Prostate gland (tissue), 2 donors: ENCODE measurements at regions not wholly inside any gene's neighbourhood (a gene's known extent, or its start where the extent isn't known, plus 50 kb on each side); places are given as distances from the start of the nearest gene placed in this dataset.

ENCODE experiments used
- DNase-seq: peaks from one replicate; pipeline ENCODE4 v3.0.0-alpha.2; 2019; ENCODE audit warnings: low spot score
- H3K27ac ChIP-seq, 2 donors: fragments of 200-600 bp; sonication (generic); 2 replicates each; pipeline ENCODE4 v1.5.1; 2017 to 2019
- H3K27me3 ChIP-seq: fragments of 200-600 bp; sonication (generic); replicated peaks from 2 replicates; pipeline ENCODE4 v1.5.1; 2019; ENCODE audit not compliant: insufficient read depth
- H3K36me3 ChIP-seq, 2 donors: fragments of 200-600 bp; sonication (generic); 1 replicate in 1 of 2; 2 replicates in 1 of 2; pipeline versions ENCODE4 v1.5.1 to v1.8.1; 2017 to 2019
- H3K4me1 ChIP-seq: fragments of 200-600 bp; sonication (generic); replicated peaks from 2 replicates; pipeline ENCODE4 v1.5.1; 2019
- H3K4me3 ChIP-seq, 2 donors: fragments of 200-600 bp; sonication (generic); 2 replicates each; pipeline ENCODE4 v1.5.1; 2017 to 2019
- H3K9me3 ChIP-seq: fragments of 200-600 bp; sonication (generic); 2 replicates; pipeline ENCODE4 v1.5.1; 2017
- POLR2A ChIP-seq: fragments of 450-650 bp; IDR thresholded peaks from one replicate; pipeline ENCODE4 v1.6.1; 2016; ENCODE audit warnings: antibody characterized with exemption, mild to moderate bottlenecking
- POLR2AphosphoS5 ChIP-seq: sonication (generic); formaldehyde crosslinking; IDR thresholded peaks from one replicate; pipeline ENCODE4 v1.6.1; 2017; ENCODE audit warnings: antibody characterized with exemption
- WGBS: methylation state at CpG from one replicate; pipeline ENCODE4 v1.1.5; 2018; 5-methylcytosine and 5-hydroxymethylcytosine counted together
- intact Hi-C: fragments of 100-400 bp; cut with DNase I; formaldehyde crosslinking; loops from one replicate; pipeline ENCODE4 v1.14.2; 2022
- TF ChIP-seq, protein P1 (sequence below), 4 experiments: fragments of 200-600 bp in 2 of 4; fragments of 450-650 bp in 2 of 4; sonication (generic) in 2 of 4; IDR thresholded peaks; 1 replicate in 3 of 4; 2 replicates in 1 of 4; pipeline ENCODE4 v1.5.1; 2016 to 2019; ENCODE audit warnings: antibody characterized with exemption in 4 of 4, mild to moderate bottlenecking in 2 of 4, moderate library complexity in 2 of 4

DNA sequence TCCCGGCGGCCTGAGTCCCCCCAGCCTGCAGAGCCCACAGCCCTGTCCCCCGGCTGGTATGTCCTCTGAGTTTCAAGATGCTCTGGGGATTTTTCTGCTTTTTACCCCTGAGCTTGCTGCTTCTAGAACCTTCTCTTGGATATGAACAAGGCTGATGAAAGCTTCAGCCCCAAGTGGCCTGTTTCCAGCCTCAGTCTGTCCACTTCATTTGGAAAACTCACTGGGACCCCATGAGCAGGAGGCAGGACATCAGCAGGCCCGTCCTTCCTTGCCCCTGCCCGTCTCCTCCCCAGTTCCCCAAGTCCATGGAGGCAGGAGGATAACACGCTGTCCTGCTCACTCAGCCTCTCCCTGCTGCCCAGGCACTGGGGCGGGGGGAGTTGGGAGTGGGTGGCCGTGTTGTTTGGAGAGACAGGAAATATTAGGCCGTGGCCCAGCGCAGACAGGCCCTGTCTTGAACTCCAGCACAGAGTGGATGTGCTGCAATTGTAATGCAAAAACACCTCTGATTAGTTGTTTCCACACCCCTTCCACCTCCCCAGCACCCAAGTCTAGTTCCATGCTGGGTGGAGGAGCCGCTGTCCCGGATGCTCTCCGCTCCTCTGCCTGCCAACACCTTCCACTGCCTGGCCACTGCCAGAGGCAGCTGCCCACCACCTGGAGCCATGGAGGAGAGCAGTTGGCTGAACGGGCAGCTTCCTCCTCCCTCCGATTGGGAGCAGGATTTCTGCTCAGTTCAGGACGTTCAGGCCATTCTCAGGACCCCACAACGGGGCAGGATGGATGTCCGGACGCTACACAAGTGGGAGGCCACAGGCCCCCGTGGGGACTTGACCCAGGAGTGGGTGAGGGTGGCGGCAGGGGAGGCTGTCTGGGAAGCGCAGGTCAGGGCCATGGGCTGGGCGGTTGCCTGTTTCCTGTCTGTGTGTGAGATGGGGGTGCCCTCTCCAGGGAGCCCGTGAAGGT lies 216.9 kb upstream of the GSE1 start:
- intact Hi-C loops: loop anchor here (10.0 kb wide), 1 partner anchor 219 kb away; the partner anchor contains the start of gene GSE1
- Histone ChIP-seq H3K4me1 (peaks cover 8% of the 10 kb centered on the region), H3K4me3 (no peak overlapping the region), H3K27me3 (no peaks in the 10 kb centered on the region), H3K9me3 (no peaks in the 10 kb centered on the region), H3K36me3 (no peaks in the 10 kb centered on the region), H3K27ac (peak overlapping the region; percentile 67 to 70)
- TF ChIP-seq POLR2A (no peak), POLR2AphosphoS5 (peak; percentile 18)
- TF ChIP-seq, protein P1, sequence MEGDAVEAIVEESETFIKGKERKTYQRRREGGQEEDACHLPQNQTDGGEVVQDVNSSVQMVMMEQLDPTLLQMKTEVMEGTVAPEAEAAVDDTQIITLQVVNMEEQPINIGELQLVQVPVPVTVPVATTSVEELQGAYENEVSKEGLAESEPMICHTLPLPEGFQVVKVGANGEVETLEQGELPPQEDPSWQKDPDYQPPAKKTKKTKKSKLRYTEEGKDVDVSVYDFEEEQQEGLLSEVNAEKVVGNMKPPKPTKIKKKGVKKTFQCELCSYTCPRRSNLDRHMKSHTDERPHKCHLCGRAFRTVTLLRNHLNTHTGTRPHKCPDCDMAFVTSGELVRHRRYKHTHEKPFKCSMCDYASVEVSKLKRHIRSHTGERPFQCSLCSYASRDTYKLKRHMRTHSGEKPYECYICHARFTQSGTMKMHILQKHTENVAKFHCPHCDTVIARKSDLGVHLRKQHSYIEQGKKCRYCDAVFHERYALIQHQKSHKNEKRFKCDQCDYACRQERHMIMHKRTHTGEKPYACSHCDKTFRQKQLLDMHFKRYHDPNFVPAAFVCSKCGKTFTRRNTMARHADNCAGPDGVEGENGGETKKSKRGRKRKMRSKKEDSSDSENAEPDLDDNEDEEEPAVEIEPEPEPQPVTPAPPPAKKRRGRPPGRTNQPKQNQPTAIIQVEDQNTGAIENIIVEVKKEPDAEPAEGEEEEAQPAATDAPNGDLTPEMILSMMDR (IDR thresholded peaks at IDR 0.05): no peak
- peak; percentile 62 for DNase-seq
- WGBS: 18% methylated on average over 24 of the region's 24 CpGs

DNA sequence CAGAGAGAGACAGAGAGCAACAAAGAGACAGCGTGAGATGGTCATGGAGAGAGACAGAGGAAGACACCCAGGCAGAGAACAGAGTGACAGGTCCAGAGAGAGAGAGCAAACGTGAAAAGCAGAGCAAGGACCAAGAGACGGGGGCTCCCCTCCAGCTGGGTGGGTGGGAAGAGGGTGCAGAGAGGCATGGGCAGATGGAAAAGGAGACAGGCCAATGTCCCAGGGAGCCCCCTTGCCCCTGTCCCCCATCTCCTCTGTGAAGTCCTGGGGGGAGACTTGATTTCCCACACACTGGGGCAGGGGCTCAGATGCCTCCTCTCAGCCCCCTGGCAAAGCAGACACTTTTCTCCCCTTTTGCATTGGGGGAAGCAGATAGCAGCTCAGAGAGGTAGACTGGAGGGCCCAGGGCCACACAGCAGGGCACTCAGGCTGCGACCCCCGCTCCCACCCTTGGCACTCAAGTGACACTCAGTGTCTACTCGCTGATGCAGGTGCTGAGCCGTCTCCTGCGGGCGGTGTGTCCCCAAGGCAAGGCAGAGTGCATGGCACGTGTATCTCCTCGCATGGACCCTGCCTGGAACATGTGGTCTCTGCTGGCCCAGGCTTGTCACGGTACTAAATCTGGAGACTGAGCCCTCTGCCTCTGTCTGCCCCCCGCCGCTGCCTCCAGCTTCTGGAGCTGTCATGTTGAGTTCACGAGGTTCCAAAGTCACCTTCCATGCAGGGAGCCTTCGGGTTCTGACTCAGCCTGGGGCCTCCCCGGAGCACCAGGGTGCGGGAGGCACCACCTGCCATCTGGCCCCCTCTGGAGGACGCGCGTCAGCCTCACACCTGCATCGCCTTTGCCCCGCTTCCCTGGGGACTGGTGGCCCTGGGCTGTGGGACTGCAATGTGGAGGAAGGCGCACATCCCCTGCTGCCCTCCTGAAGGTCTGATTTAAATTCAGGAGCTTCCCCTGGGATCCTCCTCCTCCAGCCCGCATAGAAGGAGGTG lies 215.9 kb upstream of the GSE1 start:
- Histone ChIP-seq H3K27me3 (no peaks in the 10 kb centered on the region), H3K9me3 (no peaks in the 10 kb centered on the region), H3K4me1 (peaks cover 8% of the 10 kb centered on the region), H3K27ac (peak overlapping the region; percentile 67 to 70), H3K4me3 (no peak overlapping the region), H3K36me3 (no peaks in the 10 kb centered on the region)
- DNase-seq: no peak
- WGBS: 57% methylated on average over 25 of the region's 25 CpGs
- no peak for TF ChIP-seq POLR2AphosphoS5
- TF ChIP-seq, protein P1 (IDR thresholded peaks at IDR 0.05): peak in 2 of 4 experiments; percentile 32 to 46
- intact Hi-C loops: loop anchor here (10.0 kb wide), 1 partner anchor 218 kb away; the partner anchor contains the start of gene GSE1

DNA sequence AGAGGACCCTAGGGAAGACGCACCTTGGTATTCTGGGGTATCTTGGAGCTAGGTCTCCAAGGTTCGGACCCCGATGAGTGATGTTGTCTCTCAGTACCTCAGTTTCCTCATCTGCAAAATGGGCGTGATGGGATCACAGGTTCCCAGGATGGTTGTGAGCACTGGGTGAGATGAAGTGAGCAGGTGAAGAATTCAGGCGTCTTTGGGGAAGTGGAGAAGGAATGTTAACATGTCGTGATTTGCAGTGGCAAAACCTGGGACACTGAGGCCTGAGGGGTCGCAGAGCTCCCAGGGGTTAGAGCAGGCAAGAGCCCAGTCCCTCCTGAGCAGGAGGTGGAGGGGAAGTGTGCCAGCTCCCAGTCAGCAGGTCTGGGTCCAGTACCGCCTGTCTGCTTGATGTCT lies 215.1 kb upstream of the GSE1 start:
- WGBS: 91% methylated on average over 8 of the region's 8 CpGs
- TF ChIP-seq POLR2AphosphoS5 (no peak), POLR2A (no peak)
- TF ChIP-seq, protein P1 (IDR thresholded peaks at IDR 0.05): no peak
- H3K9me3 ChIP-seq: no peaks in the 10 kb centered on the region
- no peaks in the 10 kb centered on the region for H3K27me3 ChIP-seq
- no peak for DNase-seq
- no peak overlapping the region for H3K27ac ChIP-seq
- no peaks in the 10 kb centered on the region for H3K36me3 ChIP-seq
- intact Hi-C loops: loop anchor here (10.0 kb wide), 1 partner anchor 217 kb away; the partner anchor contains the start of gene GSE1
- peaks cover 8% of the 10 kb centered on the region for H3K4me1 ChIP-seq
- no peak overlapping the region for H3K4me3 ChIP-seq

DNA sequence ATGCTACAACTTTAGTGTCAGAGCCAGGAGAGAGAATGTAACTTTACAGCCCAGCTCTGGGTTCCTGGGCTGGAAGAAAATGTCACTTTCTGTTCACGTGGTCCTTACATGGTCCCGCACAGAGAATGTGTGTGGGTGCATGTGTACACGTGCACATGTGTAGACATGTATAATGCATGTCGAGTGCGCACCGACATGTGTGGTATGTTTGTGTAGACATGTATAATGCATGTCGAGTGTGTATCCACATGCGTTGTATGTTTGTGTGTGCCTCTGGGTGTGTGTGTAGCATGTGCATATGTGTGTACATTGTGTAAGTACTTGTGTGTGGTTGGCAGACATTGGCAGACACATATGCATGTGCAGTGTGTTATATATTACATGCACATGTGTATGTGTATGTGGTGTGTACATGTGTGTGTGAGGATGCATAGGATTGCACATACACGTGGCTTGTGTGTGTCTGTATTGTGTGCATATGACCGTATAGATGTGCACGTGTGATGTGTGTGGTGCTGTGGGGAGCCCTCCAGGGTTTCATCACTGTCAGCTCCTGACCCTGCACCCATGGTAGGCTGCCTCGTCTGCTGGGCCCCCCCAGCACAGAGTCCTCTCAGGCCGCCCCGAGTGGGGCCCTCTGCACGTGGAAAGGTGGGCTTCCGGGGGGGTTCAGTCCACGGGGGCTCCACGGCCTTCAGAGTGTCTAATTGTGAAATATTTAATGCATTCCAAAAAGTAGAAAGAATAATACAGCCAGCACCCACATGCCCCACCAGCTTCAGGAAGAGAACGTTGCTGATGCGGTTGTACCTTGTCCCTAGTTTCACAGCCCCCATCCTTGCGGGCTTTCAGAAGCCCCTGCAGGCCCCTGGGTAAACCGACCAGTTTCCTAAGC lies 214.2 kb upstream of the GSE1 start:
- Histone ChIP-seq H3K27ac (no peak overlapping the region), H3K36me3 (no peaks in the 10 kb centered on the region), H3K4me3 (no peak overlapping the region), H3K9me3 (no peaks in the 10 kb centered on the region), H3K4me1 (peaks cover 8% of the 10 kb centered on the region), H3K27me3 (no peaks in the 10 kb centered on the region)
- intact Hi-C loops: loop anchor here (10.0 kb wide), 1 partner anchor 216 kb away; the partner anchor contains the start of gene GSE1
- TF ChIP-seq POLR2A (no peak), POLR2AphosphoS5 (no peak)
- TF ChIP-seq, protein P1 (IDR thresholded peaks at IDR 0.05): no peak
- WGBS: 87% methylated on average over 21 of the region's 22 CpGs
- no peak for DNase-seq
